ENCODE measurements at regions not wholly inside any gene's neighbourhood (a gene's known extent, or its start where the extent isn't known, plus 50 kb on each side); places are given as distances from the start of the nearest gene placed in this dataset.

- H3K4me2 ChIP-seq (ENCODE audit: low read length) = no peak overlapping the region
- Mint-ChIP-seq H3K4me1 (ENCODE audit: low read depth, unreplicated experiment) (no peaks in the 10 kb centered on the region), H3K27ac (ENCODE audit: unreplicated experiment) (no peak overlapping the region), H3K27me3 (ENCODE audit: low read depth, unreplicated experiment) (peaks cover 34% of the 10 kb centered on the region), H3K4me3 (ENCODE audit: unreplicated experiment) (no peak overlapping the region), H3K9me3 (ENCODE audit: unreplicated experiment) (no peaks in the 10 kb centered on the region), H3K36me3 (ENCODE audit: low read depth, unreplicated experiment) (no peaks in the 10 kb centered on the region)
- TF ChIP-seq CTCF (IDR thresholded peaks at IDR 0.05; ENCODE audit: insufficient read depth, low read depth, low read length) = no peak
- no peak for TF ChIP-seq EZH2 (IDR thresholded peaks at IDR 0.05; ENCODE audit: insufficient read depth, low read length)
- no peak overlapping the region for H2AFZ ChIP-seq (ENCODE audit: low read depth, low read length)
- no peaks in the 10 kb centered on the region for H4K20me1 ChIP-seq (ENCODE audit: insufficient read depth, low read length)
- no peaks in the 10 kb centered on the region for H3K9me3 ChIP-seq (ENCODE audit: insufficient read depth, low read depth, low read length)
- H3K27ac ChIP-seq (ENCODE audit: low read depth, low read length) = no peak overlapping the region
- H3K4me1 ChIP-seq (ENCODE audit: insufficient read depth, low read length) = no peaks in the 10 kb centered on the region
- H3K27me3 ChIP-seq (ENCODE audit: insufficient read depth, low read length) = peaks cover 4% of the 10 kb centered on the region
- DNase-seq (ENCODE audit: low read depth) (no peak), FAIRE-seq (no peak)
- H3K36me3 ChIP-seq (ENCODE audit: insufficient read depth, low read length) = no peaks in the 10 kb centered on the region
- H3K79me2 ChIP-seq (ENCODE audit: insufficient read depth, low read length) = no peaks in the 10 kb centered on the region
- H3K9ac ChIP-seq (ENCODE audit: low read length) = no peak overlapping the region
- no peak overlapping the region for H3K4me3 ChIP-seq (ENCODE audit: insufficient read depth, low read depth, low read length)
These were observed 113.9 kb downstream of the LITAF start for GRCh38 chr16:11472851-11473250.

DNA sequence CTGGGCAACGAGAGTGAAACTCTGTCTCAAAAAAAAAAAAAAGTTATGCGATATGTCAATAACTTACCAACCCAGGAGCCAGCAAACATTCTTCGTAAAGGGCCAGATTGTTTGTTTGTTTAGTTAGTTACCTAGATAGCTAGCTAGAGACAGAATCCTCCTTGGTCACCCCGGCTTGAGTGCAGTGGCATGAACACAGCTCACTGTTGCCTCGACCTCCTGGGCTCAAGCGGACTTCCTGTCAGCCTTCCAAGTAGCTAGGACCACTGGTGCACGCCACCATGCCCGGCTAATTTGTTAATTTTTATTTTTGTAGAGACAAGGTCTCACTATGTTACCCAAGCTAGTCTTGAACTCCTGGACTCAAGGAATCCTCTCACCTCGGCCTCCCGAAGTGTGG, 113.0 kb downstream of the LITAF start:
- no peaks in the 10 kb centered on the region for H3K4me1 ChIP-seq (ENCODE audit: insufficient read depth, low read length)
- peaks cover 4% of the 10 kb centered on the region for H3K27me3 ChIP-seq (ENCODE audit: insufficient read depth, low read length)
- no peak overlapping the region for H3K9ac ChIP-seq (ENCODE audit: low read length)
- H3K27me3 Mint-ChIP-seq (ENCODE audit: low read depth, unreplicated experiment) = peaks cover 31% of the 10 kb centered on the region
- H3K9me3 ChIP-seq (ENCODE audit: insufficient read depth, low read depth, low read length) = no peaks in the 10 kb centered on the region
- H3K36me3 Mint-ChIP-seq (ENCODE audit: low read depth, unreplicated experiment) = no peaks in the 10 kb centered on the region
- no peak overlapping the region for H3K27ac Mint-ChIP-seq (ENCODE audit: unreplicated experiment)
- H3K9me3 Mint-ChIP-seq (ENCODE audit: unreplicated experiment) = peaks cover 1% of the 10 kb centered on the region
- TF ChIP-seq CTCF (IDR thresholded peaks at IDR 0.05; ENCODE audit: insufficient read depth, low read depth, low read length) (no peak), EZH2 (IDR thresholded peaks at IDR 0.05; ENCODE audit: insufficient read depth, low read length) (no peak)
- no peak overlapping the region for H3K27ac ChIP-seq (ENCODE audit: low read depth, low read length)
- no peaks in the 10 kb centered on the region for H3K4me1 Mint-ChIP-seq (ENCODE audit: low read depth, unreplicated experiment)
- no peak overlapping the region for H3K4me3 ChIP-seq (ENCODE audit: insufficient read depth, low read depth, low read length)
- H3K36me3 ChIP-seq (ENCODE audit: insufficient read depth, low read length) = no peaks in the 10 kb centered on the region
- no peak overlapping the region for H3K4me3 Mint-ChIP-seq (ENCODE audit: unreplicated experiment)
- no peak overlapping the region for H3K4me2 ChIP-seq (ENCODE audit: low read length)
- FAIRE-seq (no peak), DNase-seq (ENCODE audit: low read depth) (no peak)
- H4K20me1 ChIP-seq (ENCODE audit: insufficient read depth, low read length) = no peaks in the 10 kb centered on the region
- no peak overlapping the region for H2AFZ ChIP-seq (ENCODE audit: low read depth, low read length)
- H3K79me2 ChIP-seq (ENCODE audit: insufficient read depth, low read length) = no peaks in the 10 kb centered on the region

DNA sequence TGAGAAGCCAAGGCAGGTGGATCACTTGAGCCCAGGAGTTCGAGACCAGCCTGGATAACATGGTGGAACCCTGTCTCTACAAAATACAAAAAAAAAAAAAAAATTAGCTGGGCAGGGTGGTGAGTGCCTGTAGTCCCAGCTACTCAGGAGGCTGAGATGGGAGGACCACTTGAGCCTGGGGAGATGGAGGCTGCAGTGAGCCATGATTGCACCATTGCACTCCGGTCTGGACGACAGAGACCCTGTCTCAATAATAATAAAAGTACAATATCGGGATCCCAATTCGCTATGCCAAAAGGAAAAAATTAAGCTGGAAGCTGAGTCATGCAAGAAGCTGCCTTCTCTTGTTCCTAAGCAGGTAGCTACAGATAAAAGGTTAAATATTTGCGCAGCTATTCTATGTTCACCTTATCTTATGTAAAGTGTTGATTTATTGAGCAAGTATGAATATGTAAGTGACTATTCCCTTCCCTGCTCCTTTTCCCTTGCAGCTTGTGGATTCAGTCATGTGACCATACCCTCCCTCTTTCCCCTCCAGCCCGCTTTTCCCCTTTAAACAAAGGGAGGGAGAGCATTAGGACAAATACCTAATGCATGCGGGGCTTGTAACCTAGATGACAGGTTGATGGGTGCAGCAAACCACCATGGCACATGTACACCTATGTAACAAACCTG, 112.0 kb downstream of the LITAF start:
- Mint-ChIP-seq H3K9me3 (ENCODE audit: unreplicated experiment) (peaks cover 4% of the 10 kb centered on the region), H3K4me3 (ENCODE audit: unreplicated experiment) (no peak overlapping the region), H3K36me3 (ENCODE audit: low read depth, unreplicated experiment) (no peaks in the 10 kb centered on the region), H3K27me3 (ENCODE audit: low read depth, unreplicated experiment) (peaks cover 22% of the 10 kb centered on the region), H3K4me1 (ENCODE audit: low read depth, unreplicated experiment) (no peaks in the 10 kb centered on the region), H3K27ac (ENCODE audit: unreplicated experiment) (no peak overlapping the region)
- H3K27ac ChIP-seq (ENCODE audit: low read depth, low read length) = no peak overlapping the region
- DNase-seq (ENCODE audit: low read depth) = no peak
- no peaks in the 10 kb centered on the region for H3K36me3 ChIP-seq (ENCODE audit: insufficient read depth, low read length)
- no peak for FAIRE-seq
- no peaks in the 10 kb centered on the region for H3K27me3 ChIP-seq (ENCODE audit: insufficient read depth, low read length)
- no peaks in the 10 kb centered on the region for H3K4me1 ChIP-seq (ENCODE audit: insufficient read depth, low read length)
- no peaks in the 10 kb centered on the region for H4K20me1 ChIP-seq (ENCODE audit: insufficient read depth, low read length)
- H2AFZ ChIP-seq (ENCODE audit: low read depth, low read length) = no peak overlapping the region
- H3K79me2 ChIP-seq (ENCODE audit: insufficient read depth, low read length) = no peaks in the 10 kb centered on the region
- no peak overlapping the region for H3K9ac ChIP-seq (ENCODE audit: low read length)
- no peak for TF ChIP-seq EZH2 (IDR thresholded peaks at IDR 0.05; ENCODE audit: insufficient read depth, low read length)
- no peak for TF ChIP-seq CTCF (IDR thresholded peaks at IDR 0.05; ENCODE audit: insufficient read depth, low read depth, low read length)
- H3K4me3 ChIP-seq (ENCODE audit: insufficient read depth, low read depth, low read length) = no peak overlapping the region
- no peaks in the 10 kb centered on the region for H3K9me3 ChIP-seq (ENCODE audit: insufficient read depth, low read depth, low read length)
- no peak overlapping the region for H3K4me2 ChIP-seq (ENCODE audit: low read length)

All from astrocyte (in vitro differentiated cells and primary cell).